ENCODE measurements at regions not wholly inside any gene's neighbourhood (a gene's known extent, or its start where the extent isn't known, plus 50 kb on each side); places are given as distances from the start of the nearest gene placed in this dataset.

DNA sequence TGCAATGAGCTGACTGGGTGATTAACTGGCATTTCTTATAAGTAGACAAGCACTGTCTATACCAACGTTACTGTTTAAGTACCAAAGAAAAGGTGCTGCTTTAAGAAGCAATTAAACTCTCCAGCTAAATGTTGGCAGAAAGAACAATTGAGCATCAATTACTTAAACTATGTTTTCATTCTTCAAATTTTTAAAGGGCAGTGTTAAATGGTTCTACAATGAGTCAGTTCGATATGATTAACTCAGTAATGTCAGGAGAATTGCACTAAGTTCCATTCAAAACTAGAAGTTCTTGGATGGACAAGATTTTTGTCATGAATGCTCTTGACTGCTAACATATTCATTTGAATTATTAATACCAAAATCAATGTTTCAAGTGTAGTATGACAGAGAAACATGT, 593.7 kb downstream of the DNAH5 start:
- no peak overlapping the region for H3K4me3 ChIP-seq (replicated peaks; ENCODE audit: insufficient read depth, low read length)
- DNase-seq (ENCODE audit: low read depth in 1 of 2, low spot score in 1 of 2), result no peak
- no peak overlapping the region for H3K27ac ChIP-seq (replicated peaks)
- no peak for TF ChIP-seq GABPA (IDR thresholded peaks at IDR 0.05; ENCODE audit: low read depth)
- no peak for TF ChIP-seq SPI1 (IDR thresholded peaks at IDR 0.05; ENCODE audit: borderline replicate concordance, low read depth)
- TF ChIP-seq, protein P1, sequence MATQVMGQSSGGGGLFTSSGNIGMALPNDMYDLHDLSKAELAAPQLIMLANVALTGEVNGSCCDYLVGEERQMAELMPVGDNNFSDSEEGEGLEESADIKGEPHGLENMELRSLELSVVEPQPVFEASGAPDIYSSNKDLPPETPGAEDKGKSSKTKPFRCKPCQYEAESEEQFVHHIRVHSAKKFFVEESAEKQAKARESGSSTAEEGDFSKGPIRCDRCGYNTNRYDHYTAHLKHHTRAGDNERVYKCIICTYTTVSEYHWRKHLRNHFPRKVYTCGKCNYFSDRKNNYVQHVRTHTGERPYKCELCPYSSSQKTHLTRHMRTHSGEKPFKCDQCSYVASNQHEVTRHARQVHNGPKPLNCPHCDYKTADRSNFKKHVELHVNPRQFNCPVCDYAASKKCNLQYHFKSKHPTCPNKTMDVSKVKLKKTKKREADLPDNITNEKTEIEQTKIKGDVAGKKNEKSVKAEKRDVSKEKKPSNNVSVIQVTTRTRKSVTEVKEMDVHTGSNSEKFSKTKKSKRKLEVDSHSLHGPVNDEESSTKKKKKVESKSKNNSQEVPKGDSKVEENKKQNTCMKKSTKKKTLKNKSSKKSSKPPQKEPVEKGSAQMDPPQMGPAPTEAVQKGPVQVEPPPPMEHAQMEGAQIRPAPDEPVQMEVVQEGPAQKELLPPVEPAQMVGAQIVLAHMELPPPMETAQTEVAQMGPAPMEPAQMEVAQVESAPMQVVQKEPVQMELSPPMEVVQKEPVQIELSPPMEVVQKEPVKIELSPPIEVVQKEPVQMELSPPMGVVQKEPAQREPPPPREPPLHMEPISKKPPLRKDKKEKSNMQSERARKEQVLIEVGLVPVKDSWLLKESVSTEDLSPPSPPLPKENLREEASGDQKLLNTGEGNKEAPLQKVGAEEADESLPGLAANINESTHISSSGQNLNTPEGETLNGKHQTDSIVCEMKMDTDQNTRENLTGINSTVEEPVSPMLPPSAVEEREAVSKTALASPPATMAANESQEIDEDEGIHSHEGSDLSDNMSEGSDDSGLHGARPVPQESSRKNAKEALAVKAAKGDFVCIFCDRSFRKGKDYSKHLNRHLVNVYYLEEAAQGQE (IDR thresholded peaks at IDR 0.05; ENCODE audit: insufficient replicate concordance, low read depth), result no peak
- H3K27me3 ChIP-seq (ENCODE audit: insufficient read depth, poor library complexity, severe bottlenecking), result no peaks in the 10 kb centered on the region

DNA sequence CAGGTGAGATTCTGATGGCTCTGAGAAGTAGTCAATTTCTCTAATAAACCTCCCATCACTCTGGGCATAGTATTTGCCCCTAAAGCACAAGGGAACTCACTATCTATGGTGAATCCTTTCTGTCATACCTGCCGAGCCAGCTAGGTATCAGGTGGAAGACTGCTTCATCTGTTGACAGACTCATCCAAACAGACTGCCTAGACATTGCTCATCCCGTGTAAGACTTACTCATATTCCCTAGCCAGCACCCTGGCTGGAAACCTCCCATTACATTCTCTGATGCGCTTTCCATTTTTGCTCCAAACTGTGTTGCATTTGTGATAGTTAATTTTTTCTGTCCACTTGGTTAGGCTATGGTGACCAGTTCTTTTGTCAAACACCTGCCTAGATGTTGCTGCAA, 595.9 kb downstream of the DNAH5 start:
- no peak for DNase-seq (ENCODE audit: low read depth in 1 of 2, low spot score in 1 of 2)
- TF ChIP-seq, protein P1 (IDR thresholded peaks at IDR 0.05; ENCODE audit: insufficient replicate concordance, low read depth), result no peak
- no peak for TF ChIP-seq POLR2AphosphoS5 (IDR thresholded peaks at IDR 0.05; ENCODE audit: low read depth)
- TF ChIP-seq GABPA (IDR thresholded peaks at IDR 0.05; ENCODE audit: low read depth), result no peak
- TF ChIP-seq, protein P2, sequence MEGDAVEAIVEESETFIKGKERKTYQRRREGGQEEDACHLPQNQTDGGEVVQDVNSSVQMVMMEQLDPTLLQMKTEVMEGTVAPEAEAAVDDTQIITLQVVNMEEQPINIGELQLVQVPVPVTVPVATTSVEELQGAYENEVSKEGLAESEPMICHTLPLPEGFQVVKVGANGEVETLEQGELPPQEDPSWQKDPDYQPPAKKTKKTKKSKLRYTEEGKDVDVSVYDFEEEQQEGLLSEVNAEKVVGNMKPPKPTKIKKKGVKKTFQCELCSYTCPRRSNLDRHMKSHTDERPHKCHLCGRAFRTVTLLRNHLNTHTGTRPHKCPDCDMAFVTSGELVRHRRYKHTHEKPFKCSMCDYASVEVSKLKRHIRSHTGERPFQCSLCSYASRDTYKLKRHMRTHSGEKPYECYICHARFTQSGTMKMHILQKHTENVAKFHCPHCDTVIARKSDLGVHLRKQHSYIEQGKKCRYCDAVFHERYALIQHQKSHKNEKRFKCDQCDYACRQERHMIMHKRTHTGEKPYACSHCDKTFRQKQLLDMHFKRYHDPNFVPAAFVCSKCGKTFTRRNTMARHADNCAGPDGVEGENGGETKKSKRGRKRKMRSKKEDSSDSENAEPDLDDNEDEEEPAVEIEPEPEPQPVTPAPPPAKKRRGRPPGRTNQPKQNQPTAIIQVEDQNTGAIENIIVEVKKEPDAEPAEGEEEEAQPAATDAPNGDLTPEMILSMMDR (IDR thresholded peaks at IDR 0.05; ENCODE audit: insufficient read depth, low read length), result no peak
- no peak for TF ChIP-seq SPI1 (IDR thresholded peaks at IDR 0.05; ENCODE audit: borderline replicate concordance, low read depth)
- Histone ChIP-seq H3K27me3 (ENCODE audit: insufficient read depth, poor library complexity, severe bottlenecking) (no peaks in the 10 kb centered on the region), H3K27ac (replicated peaks) (no peak overlapping the region), H3K4me3 (replicated peaks; ENCODE audit: insufficient read depth, low read length) (no peak overlapping the region)

DNA sequence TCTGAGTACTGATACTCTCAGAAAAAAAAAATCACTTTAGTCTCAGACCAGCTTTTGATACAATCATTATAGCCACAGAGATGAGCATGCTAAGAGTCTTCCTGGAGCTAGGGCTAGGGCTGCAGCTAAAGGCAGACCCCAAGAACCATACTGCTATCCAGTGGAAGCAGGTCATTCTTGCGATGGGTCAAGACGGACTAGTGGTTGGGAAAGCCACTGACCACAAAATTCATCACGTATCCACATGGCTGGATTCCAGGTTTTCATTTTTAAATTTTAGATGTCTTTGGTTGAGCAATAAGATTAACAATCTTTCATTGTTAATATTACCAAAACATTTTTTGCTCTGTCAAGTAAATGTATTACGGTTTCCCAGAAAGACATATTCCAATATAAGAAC, 598.1 kb downstream of the DNAH5 start:
- TF ChIP-seq, protein P2 (IDR thresholded peaks at IDR 0.05; ENCODE audit: insufficient read depth, low read length), result no peak
- TF ChIP-seq SPI1 (IDR thresholded peaks at IDR 0.05; ENCODE audit: borderline replicate concordance, low read depth) (no peak), GABPA (IDR thresholded peaks at IDR 0.05; ENCODE audit: low read depth) (no peak), POLR2AphosphoS5 (IDR thresholded peaks at IDR 0.05; ENCODE audit: low read depth) (no peak)
- TF ChIP-seq, protein P1 (IDR thresholded peaks at IDR 0.05; ENCODE audit: insufficient replicate concordance, low read depth), result no peak
- H3K4me3 ChIP-seq (replicated peaks; ENCODE audit: insufficient read depth, low read length), result no peak overlapping the region
- no peak for DNase-seq (ENCODE audit: low read depth in 1 of 2, low spot score in 1 of 2)
- no peak overlapping the region for H3K27ac ChIP-seq (replicated peaks)
- no peaks in the 10 kb centered on the region for H3K27me3 ChIP-seq (ENCODE audit: insufficient read depth, poor library complexity, severe bottlenecking)
